ENCODE measurements at regions not wholly inside any gene's neighbourhood (a gene's known extent, or its start where the extent isn't known, plus 50 kb on each side); places are given as distances from the start of the nearest gene placed in this dataset.

DNA sequence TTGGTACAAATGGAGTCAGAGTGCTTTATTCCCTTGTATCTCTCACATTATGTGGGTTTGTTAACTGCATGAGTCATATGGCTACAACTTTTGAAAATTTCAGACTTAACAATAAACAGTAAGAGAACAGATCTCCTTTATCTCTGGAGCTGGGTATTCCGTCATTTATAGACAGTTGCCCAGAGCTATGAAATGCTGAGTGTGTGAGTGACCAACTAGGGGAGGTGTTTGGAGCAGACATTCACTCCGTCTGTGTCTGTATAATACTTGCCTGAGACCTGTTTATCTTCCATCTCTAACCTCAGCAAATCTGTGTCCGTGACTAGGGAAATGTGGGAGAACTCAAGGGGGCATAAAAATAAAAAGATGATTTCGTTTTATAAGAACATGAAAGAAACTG, 279.9 kb upstream of the FAR2 start:
- WGBS: 31% methylated on average over 4 of the region's 4 CpGs
- Histone ChIP-seq H3K4me3 (no peak overlapping the region), H3K4me1 (replicated peaks) (no peaks in the 10 kb centered on the region), H3K27ac (no peak overlapping the region), H3K9me3 (no peaks in the 10 kb centered on the region), H3K36me3 (no peaks in the 10 kb centered on the region), H3K27me3 (replicated peaks; ENCODE audit: insufficient read depth) (no peaks in the 10 kb centered on the region)
- intact Hi-C loops (cut with DNase I): no loop called here
- DNase-seq (ENCODE audit: low spot score): no peak
- no peak for TF ChIP-seq POLR2A (IDR thresholded peaks at IDR 0.05)
- no peak for TF ChIP-seq POLR2AphosphoS5 (IDR thresholded peaks at IDR 0.05)
- TF ChIP-seq, protein P1, sequence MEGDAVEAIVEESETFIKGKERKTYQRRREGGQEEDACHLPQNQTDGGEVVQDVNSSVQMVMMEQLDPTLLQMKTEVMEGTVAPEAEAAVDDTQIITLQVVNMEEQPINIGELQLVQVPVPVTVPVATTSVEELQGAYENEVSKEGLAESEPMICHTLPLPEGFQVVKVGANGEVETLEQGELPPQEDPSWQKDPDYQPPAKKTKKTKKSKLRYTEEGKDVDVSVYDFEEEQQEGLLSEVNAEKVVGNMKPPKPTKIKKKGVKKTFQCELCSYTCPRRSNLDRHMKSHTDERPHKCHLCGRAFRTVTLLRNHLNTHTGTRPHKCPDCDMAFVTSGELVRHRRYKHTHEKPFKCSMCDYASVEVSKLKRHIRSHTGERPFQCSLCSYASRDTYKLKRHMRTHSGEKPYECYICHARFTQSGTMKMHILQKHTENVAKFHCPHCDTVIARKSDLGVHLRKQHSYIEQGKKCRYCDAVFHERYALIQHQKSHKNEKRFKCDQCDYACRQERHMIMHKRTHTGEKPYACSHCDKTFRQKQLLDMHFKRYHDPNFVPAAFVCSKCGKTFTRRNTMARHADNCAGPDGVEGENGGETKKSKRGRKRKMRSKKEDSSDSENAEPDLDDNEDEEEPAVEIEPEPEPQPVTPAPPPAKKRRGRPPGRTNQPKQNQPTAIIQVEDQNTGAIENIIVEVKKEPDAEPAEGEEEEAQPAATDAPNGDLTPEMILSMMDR (IDR thresholded peaks at IDR 0.05): no peak

DNA sequence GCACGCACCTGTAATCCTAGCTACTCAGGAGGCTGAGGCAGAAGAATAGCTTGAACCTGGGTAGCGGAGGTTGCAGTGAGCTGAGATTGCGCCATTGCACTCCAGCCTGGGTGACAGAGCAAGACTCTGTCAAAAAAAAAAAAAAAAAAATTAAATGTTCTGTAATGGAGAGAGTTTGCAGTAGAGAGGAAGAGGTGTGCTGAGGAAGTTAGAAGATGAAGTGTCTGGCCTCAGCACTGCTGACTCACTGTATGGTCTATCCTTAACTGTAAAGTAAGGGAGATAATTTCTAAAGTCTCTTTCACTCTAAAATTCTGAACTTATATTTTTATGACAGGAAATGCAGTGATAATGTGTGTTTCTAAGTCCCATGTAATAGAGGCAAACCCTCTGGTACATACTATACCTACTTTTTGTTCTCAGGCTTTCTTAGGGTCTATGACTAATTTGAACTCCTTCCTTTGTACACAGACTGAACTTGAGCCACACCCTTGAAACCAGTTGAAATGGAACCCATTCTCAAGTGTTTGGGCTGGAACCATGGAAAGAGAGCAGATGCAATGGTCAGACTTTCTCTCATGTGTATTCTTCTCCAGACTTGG, 278.1 kb upstream of the FAR2 start:
- intact Hi-C loops (cut with DNase I): no loop called here
- Histone ChIP-seq H3K4me1 (replicated peaks) (no peaks in the 10 kb centered on the region), H3K27ac (no peak overlapping the region), H3K36me3 (no peaks in the 10 kb centered on the region), H3K9me3 (no peaks in the 10 kb centered on the region), H3K27me3 (replicated peaks; ENCODE audit: insufficient read depth) (no peaks in the 10 kb centered on the region), H3K4me3 (no peak overlapping the region)
- TF ChIP-seq, protein P1 (IDR thresholded peaks at IDR 0.05): no peak
- no peak for TF ChIP-seq POLR2A (IDR thresholded peaks at IDR 0.05)
- no peak for TF ChIP-seq POLR2AphosphoS5 (IDR thresholded peaks at IDR 0.05)
- DNase-seq (ENCODE audit: low spot score): no peak
- 63% methylated on average over 3 of the region's 3 CpGs for WGBS

DNA sequence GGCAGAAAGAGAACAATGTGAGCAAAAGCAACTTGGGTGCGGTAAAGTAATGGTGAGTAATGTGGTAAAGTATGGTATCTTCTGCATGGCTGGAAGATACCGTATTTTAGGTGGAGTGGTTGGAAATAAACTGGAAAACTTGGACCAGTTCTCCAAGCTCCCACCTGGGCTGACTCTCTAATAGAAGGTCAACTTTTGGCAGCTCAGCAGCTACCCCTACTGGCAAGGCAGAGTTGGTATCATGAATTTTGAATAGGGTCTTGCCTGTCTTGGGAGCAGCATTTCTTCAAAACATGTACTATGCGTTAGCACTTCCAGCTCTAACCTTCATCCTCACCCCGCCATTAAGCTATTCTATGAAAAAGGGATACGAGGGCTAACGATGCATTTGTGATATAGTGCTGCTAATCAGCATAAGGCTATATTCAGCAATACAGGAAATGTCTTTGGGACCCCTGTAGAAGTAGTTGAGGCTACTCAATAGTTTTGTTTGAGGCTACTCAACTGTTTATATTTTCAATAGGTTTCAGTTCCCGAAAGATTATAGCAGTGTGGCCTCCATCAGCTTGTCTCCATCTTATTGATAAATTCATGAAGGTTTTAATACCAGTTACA, 276.3 kb upstream of the FAR2 start:
- DNase-seq (ENCODE audit: low spot score): no peak

DNA sequence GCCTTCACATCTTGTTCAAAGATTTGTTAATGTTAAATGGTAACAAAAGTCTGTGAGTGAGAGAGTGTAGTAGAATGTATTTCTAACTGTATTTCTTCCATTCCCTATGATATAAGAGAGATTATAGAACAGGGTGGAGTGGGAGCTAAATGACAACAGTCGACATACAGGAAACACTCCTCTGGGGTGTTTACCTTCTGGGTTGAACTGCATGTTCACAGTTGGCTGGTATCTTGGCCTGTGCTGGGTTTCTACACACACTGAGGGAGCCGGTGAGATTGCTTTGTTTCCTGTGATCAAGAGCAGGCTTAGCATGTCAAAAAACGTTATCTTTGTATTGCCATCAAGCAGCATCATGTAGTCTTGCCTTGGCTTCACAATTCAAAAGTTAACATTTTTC, 274.3 kb upstream of the FAR2 start:
- WGBS: 60% methylated on average over 3 of the region's 3 CpGs
- TF ChIP-seq POLR2AphosphoS5 (IDR thresholded peaks at IDR 0.05) (no peak), POLR2A (IDR thresholded peaks at IDR 0.05) (no peak)
- TF ChIP-seq, protein P1 (IDR thresholded peaks at IDR 0.05): no peak
- DNase-seq (ENCODE audit: low spot score): no peak
- no peaks in the 10 kb centered on the region for H3K27me3 ChIP-seq (replicated peaks; ENCODE audit: insufficient read depth)
- H3K4me1 ChIP-seq (replicated peaks): no peaks in the 10 kb centered on the region
- no peak overlapping the region for H3K4me3 ChIP-seq
- no peaks in the 10 kb centered on the region for H3K36me3 ChIP-seq
- no peaks in the 10 kb centered on the region for H3K9me3 ChIP-seq
- H3K27ac ChIP-seq: no peak overlapping the region
- intact Hi-C loops (cut with DNase I): no loop called here

More for the DNA sequence above, 276.3 kb upstream of the FAR2 start:
- intact Hi-C loops (cut with DNase I): no loop called here
- Histone ChIP-seq H3K27me3 (replicated peaks; ENCODE audit: insufficient read depth) (no peaks in the 10 kb centered on the region), H3K9me3 (no peaks in the 10 kb centered on the region), H3K27ac (no peak overlapping the region), H3K4me3 (no peak overlapping the region), H3K36me3 (no peaks in the 10 kb centered on the region), H3K4me1 (replicated peaks) (no peaks in the 10 kb centered on the region)
- WGBS: 64% methylated on average over 7 of the region's 7 CpGs
- TF ChIP-seq, protein P1 (IDR thresholded peaks at IDR 0.05): peak in 2 of 4 experiments; percentile 22 to 25
- no peak for TF ChIP-seq POLR2A (IDR thresholded peaks at IDR 0.05)
- TF ChIP-seq POLR2AphosphoS5 (IDR thresholded peaks at IDR 0.05): no peak

DNA sequence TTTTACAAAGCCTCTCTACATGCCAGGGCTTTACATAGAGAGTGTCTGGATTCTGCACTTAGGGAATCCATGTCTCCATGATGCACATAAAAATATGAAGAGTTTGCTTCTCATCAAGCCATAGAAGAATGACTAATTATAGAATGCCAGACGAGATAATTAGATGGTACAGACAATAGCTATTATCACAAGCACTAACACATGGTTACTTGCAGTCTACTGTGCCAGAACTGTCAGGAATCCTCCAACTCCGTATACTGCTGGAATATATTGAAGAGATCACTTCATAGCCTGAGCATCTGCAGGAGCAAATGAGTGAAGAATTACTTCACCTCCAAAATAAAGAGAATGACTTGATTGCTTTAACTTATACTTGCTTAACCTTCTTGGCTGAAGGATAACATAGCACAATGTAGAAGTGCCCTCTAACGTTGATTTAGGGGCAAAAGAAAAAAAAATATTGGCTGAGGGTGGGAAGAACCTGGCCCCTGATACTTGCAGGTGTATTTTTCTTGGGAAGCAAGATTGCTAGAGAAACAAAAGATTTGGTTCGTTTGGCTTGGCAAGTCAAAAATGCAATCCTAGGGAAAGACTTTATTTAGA, 272.8 kb upstream of the FAR2 start:
- WGBS: 22% methylated on average over 4 of the region's 4 CpGs
- intact Hi-C loops (cut with DNase I): no loop called here
- H3K27ac ChIP-seq: no peak overlapping the region

More for the DNA sequence above, 272.8 kb upstream of the FAR2 start:
- Histone ChIP-seq H3K4me3 (no peak overlapping the region), H3K27me3 (replicated peaks; ENCODE audit: insufficient read depth) (no peaks in the 10 kb centered on the region), H3K36me3 (no peaks in the 10 kb centered on the region), H3K4me1 (replicated peaks) (no peaks in the 10 kb centered on the region), H3K9me3 (no peaks in the 10 kb centered on the region)
- TF ChIP-seq, protein P1 (IDR thresholded peaks at IDR 0.05): no peak
- TF ChIP-seq POLR2A (IDR thresholded peaks at IDR 0.05) (no peak), POLR2AphosphoS5 (IDR thresholded peaks at IDR 0.05) (no peak)
- no peak for DNase-seq (ENCODE audit: low spot score)

Measured in prostate gland (tissue), 2 donors.